ENCODE measurements at regions not wholly inside any gene's neighbourhood (a gene's known extent, or its start where the extent isn't known, plus 50 kb on each side); places are given as distances from the start of the nearest gene placed in this dataset.
"Not testable (repeated sequence)": the region's sequence is repeated elsewhere in the genome, so short reads cannot be mapped to it uniquely, and the experiment has no call there.

GRCh38 chr18:22057908-22058527 is 111.4 kb upstream of the GATA6 start:
- peaks cover 11 to 23% of the 10 kb centered on the region in 2 donors for H3K27me3 Mint-ChIP-seq
- ATAC-seq (replicated peaks) (no peak), DNase-seq (no peak)
- no peaks in the 10 kb centered on the region for H3K9me3 Mint-ChIP-seq
- H3K36me3 Mint-ChIP-seq (ENCODE audit: insufficient read depth), result no peaks in the 10 kb centered on the region
- H3K4me3 Mint-ChIP-seq, result no peak overlapping the region
- H3K4me1 Mint-ChIP-seq (ENCODE audit: low read depth in 2 of 2), result no peaks in the 10 kb centered on the region
- H3K27ac Mint-ChIP-seq, result no peak overlapping the region

- DNase-seq (no peak), ATAC-seq (replicated peaks) (no peak)
- no peaks in the 10 kb centered on the region for H3K4me1 Mint-ChIP-seq (ENCODE audit: low read depth in 2 of 2)
- peaks cover 13 to 14% of the 10 kb centered on the region in 2 donors for H3K27me3 Mint-ChIP-seq
- H3K9me3 Mint-ChIP-seq, result no peaks in the 10 kb centered on the region
- H3K36me3 Mint-ChIP-seq (ENCODE audit: insufficient read depth), result no peaks in the 10 kb centered on the region
- no peak overlapping the region for H3K4me3 Mint-ChIP-seq
- H3K27ac Mint-ChIP-seq, result no peak overlapping the region
These were observed 109.0 kb upstream of the GATA6 start for GRCh38 chr18:22060361-22060760.

- DNase-seq, result no peak
- Mint-ChIP-seq H3K27ac (no peak overlapping the region), H3K36me3 (ENCODE audit: insufficient read depth) (peaks cover 4% of the 10 kb centered on the region), H3K9me3 (no peaks in the 10 kb centered on the region), H3K4me3 (no peak overlapping the region), H3K27me3 (peaks cover 15 to 22% of the 10 kb centered on the region in 2 donors), H3K4me1 (ENCODE audit: low read depth in 2 of 2) (no peaks in the 10 kb centered on the region)
- ATAC-seq (replicated peaks), result no peak
These were observed 106.3 kb upstream of the GATA6 start for GRCh38 chr18:22063102-22063501.

GRCh38 chr18:22063672-22064071 is 105.7 kb upstream of the GATA6 start:
- Mint-ChIP-seq H3K4me3 (no peak overlapping the region), H3K4me1 (ENCODE audit: low read depth in 2 of 2) (no peaks in the 10 kb centered on the region), H3K9me3 (no peaks in the 10 kb centered on the region), H3K27me3 (peaks cover 20 to 26% of the 10 kb centered on the region in 2 donors), H3K27ac (no peak overlapping the region), H3K36me3 (ENCODE audit: insufficient read depth) (peaks cover 4% of the 10 kb centered on the region)
- ATAC-seq (replicated peaks), result no peak
- no peak for DNase-seq

- Mint-ChIP-seq H3K27ac (no peak overlapping the region), H3K27me3 (peaks cover 20 to 26% of the 10 kb centered on the region in 2 donors), H3K9me3 (no peaks in the 10 kb centered on the region), H3K4me3 (no peak overlapping the region), H3K4me1 (ENCODE audit: low read depth in 2 of 2) (no peaks in the 10 kb centered on the region), H3K36me3 (ENCODE audit: insufficient read depth) (peaks cover 4% of the 10 kb centered on the region)
- DNase-seq (no peak), ATAC-seq (replicated peaks) (no peak)
These were observed 104.8 kb upstream of the GATA6 start for GRCh38 chr18:22064581-22064980.

GRCh38 chr18:22065311-22065710 is 104.1 kb upstream of the GATA6 start:
- no peaks in the 10 kb centered on the region for H3K9me3 Mint-ChIP-seq
- H3K27ac Mint-ChIP-seq, result no peak overlapping the region
- peaks cover 20 to 26% of the 10 kb centered on the region in 2 donors for H3K27me3 Mint-ChIP-seq
- H3K36me3 Mint-ChIP-seq (ENCODE audit: insufficient read depth), result peaks cover 4% of the 10 kb centered on the region
- ATAC-seq (replicated peaks) (no peak), DNase-seq (no peak)
- H3K4me1 Mint-ChIP-seq (ENCODE audit: low read depth in 2 of 2), result no peaks in the 10 kb centered on the region
- no peak overlapping the region for H3K4me3 Mint-ChIP-seq

GRCh38 chr18:22066083-22066485 is 103.3 kb upstream of the GATA6 start:
- no peak for ATAC-seq (replicated peaks)
- DNase-seq, result no peak
- Mint-ChIP-seq H3K27ac (no peak overlapping the region), H3K4me3 (no peak overlapping the region), H3K4me1 (ENCODE audit: low read depth in 2 of 2) (no peaks in the 10 kb centered on the region), H3K36me3 (ENCODE audit: insufficient read depth) (peaks cover 4% of the 10 kb centered on the region), H3K9me3 (no peaks in the 10 kb centered on the region), H3K27me3 (peaks cover 20 to 26% of the 10 kb centered on the region in 2 donors)

- no peak for ATAC-seq (replicated peaks)
- peaks cover 4% of the 10 kb centered on the region for H3K36me3 Mint-ChIP-seq (ENCODE audit: insufficient read depth)
- H3K27me3 Mint-ChIP-seq, result peaks cover 17 to 25% of the 10 kb centered on the region in 2 donors
- H3K27ac Mint-ChIP-seq, result no peak overlapping the region
- no peak for DNase-seq
- H3K4me3 Mint-ChIP-seq, result no peak overlapping the region
- H3K4me1 Mint-ChIP-seq (ENCODE audit: low read depth in 2 of 2), result no peaks in the 10 kb centered on the region
- no peaks in the 10 kb centered on the region for H3K9me3 Mint-ChIP-seq
These were observed 102.3 kb upstream of the GATA6 start for GRCh38 chr18:22067109-22067508.

GRCh38 chr18:22067682-22068081 is 101.7 kb upstream of the GATA6 start:
- peaks cover 11 to 19% of the 10 kb centered on the region in 2 donors for H3K27me3 Mint-ChIP-seq
- no peaks in the 10 kb centered on the region for H3K9me3 Mint-ChIP-seq
- H3K36me3 Mint-ChIP-seq (ENCODE audit: insufficient read depth), result peaks cover 4% of the 10 kb centered on the region
- ATAC-seq (replicated peaks) (no peak), DNase-seq (no peak)
- H3K4me3 Mint-ChIP-seq, result no peak overlapping the region
- H3K27ac Mint-ChIP-seq, result no peak overlapping the region
- no peaks in the 10 kb centered on the region for H3K4me1 Mint-ChIP-seq (ENCODE audit: low read depth in 2 of 2)

GRCh38 chr18:22068784-22069183 is 100.6 kb upstream of the GATA6 start:
- H3K36me3 Mint-ChIP-seq (ENCODE audit: insufficient read depth); H3K27ac Mint-ChIP-seq: not testable (repeated sequence)

GRCh38 chr18:22069916-22070315 is 99.5 kb upstream of the GATA6 start:
- no peaks in the 10 kb centered on the region for H3K4me1 Mint-ChIP-seq (ENCODE audit: low read depth in 2 of 2)
- no peak overlapping the region for H3K4me3 Mint-ChIP-seq
- H3K27me3 Mint-ChIP-seq, result peaks cover 12 to 13% of the 10 kb centered on the region in 2 donors
- ATAC-seq (replicated peaks), result no peak
- peaks cover 4% of the 10 kb centered on the region for H3K36me3 Mint-ChIP-seq (ENCODE audit: insufficient read depth)
- DNase-seq, result no peak
- H3K27ac Mint-ChIP-seq, result no peak overlapping the region
- H3K9me3 Mint-ChIP-seq, result no peaks in the 10 kb centered on the region

More at GRCh38 chr18:22068784-22069183, 100.6 kb upstream of the GATA6 start:
- not testable (repeated sequence) for H3K4me1 Mint-ChIP-seq (ENCODE audit: low read depth in 2 of 2); DNase-seq; H3K9me3 Mint-ChIP-seq; H3K4me3 Mint-ChIP-seq; ATAC-seq (replicated peaks)
- peaks cover 7 to 12% of the 10 kb centered on the region in 2 donors for H3K27me3 Mint-ChIP-seq

GRCh38 chr18:22073411-22073810 is 96.0 kb upstream of the GATA6 start:
- Mint-ChIP-seq H3K27me3 (peaks cover under 1 to 10% of the 10 kb centered on the region in 2 donors), H3K9me3 (no peaks in the 10 kb centered on the region), H3K36me3 (ENCODE audit: insufficient read depth) (no peaks in the 10 kb centered on the region), H3K27ac (no peak overlapping the region), H3K4me1 (ENCODE audit: low read depth in 2 of 2) (no peaks in the 10 kb centered on the region), H3K4me3 (no peak overlapping the region)
- no peak for ATAC-seq (replicated peaks)
- DNase-seq, result no peak

GRCh38 chr18:22074282-22075070 is 94.9 kb upstream of the GATA6 start:
- H3K27me3 Mint-ChIP-seq, result peaks cover 0 to 8% of the 10 kb centered on the region in 2 donors
- no peaks in the 10 kb centered on the region for H3K4me1 Mint-ChIP-seq (ENCODE audit: low read depth in 2 of 2)
- DNase-seq (no peak), ATAC-seq (replicated peaks) (no peak)
- H3K27ac Mint-ChIP-seq, result no peak overlapping the region
- no peaks in the 10 kb centered on the region for H3K36me3 Mint-ChIP-seq (ENCODE audit: insufficient read depth)
- no peak overlapping the region for H3K4me3 Mint-ChIP-seq
- H3K9me3 Mint-ChIP-seq, result no peaks in the 10 kb centered on the region

- H3K36me3 Mint-ChIP-seq (ENCODE audit: insufficient read depth), result peaks cover 3% of the 10 kb centered on the region
- H3K27ac Mint-ChIP-seq, result no peak overlapping the region
- no peak for ATAC-seq (replicated peaks)
- H3K9me3 Mint-ChIP-seq, result no peaks in the 10 kb centered on the region
- no peaks in the 10 kb centered on the region for H3K4me1 Mint-ChIP-seq (ENCODE audit: low read depth in 2 of 2)
- H3K4me3 Mint-ChIP-seq, result no peak overlapping the region
- peaks cover 10 to 15% of the 10 kb centered on the region in 2 donors for H3K27me3 Mint-ChIP-seq
- no peak for DNase-seq
These were observed 89.4 kb upstream of the GATA6 start for GRCh38 chr18:22080035-22080434.

Data from effector memory CD8-positive, alpha-beta T cell (primary cell).